HFFc6 (cell line): ENCODE measurements at regions not wholly inside any gene's neighbourhood (a gene's known extent, or its start where the extent isn't known, plus 50 kb on each side); places are given as distances from the start of the nearest gene placed in this dataset.
"Not testable (repeated sequence)": the region's sequence is repeated elsewhere in the genome, so short reads cannot be mapped to it uniquely, and the experiment has no call there.

ENCODE experiments used
- DNase-seq: peaks from one replicate; pipeline ENCODE4 v3.0.0-alpha.2; 2018
- H3K27ac Mint-ChIP-seq: 2 replicates; pipeline ENCODE4 v1.8.0; 2020; ENCODE audit warnings: mild to moderate bottlenecking, mixed read lengths
- H3K27me3 Mint-ChIP-seq: 2 replicates; pipeline ENCODE4 v1.8.0; 2021; ENCODE audit warnings: mild to moderate bottlenecking, moderate library complexity, mixed read lengths; ENCODE audit not compliant: insufficient read depth
- H3K36me3 Mint-ChIP-seq: 2 replicates; pipeline ENCODE4 v1.8.0; 2021; ENCODE audit warnings: low read depth, mixed read lengths
- H3K4me1 Mint-ChIP-seq: 2 replicates; pipeline ENCODE4 v1.8.0; 2020; ENCODE audit warnings: low read depth, mixed read lengths
- H3K4me3 Mint-ChIP-seq: 2 replicates; pipeline ENCODE4 v1.8.0; 2020; ENCODE audit warnings: mild to moderate bottlenecking, moderate library complexity, mixed read lengths
- H3K9me3 Mint-ChIP-seq: 2 replicates; pipeline ENCODE4 v1.8.0; 2020; ENCODE audit warnings: mild to moderate bottlenecking, mixed read lengths
- CTCF ChIP-seq: fragments of 200-600 bp; sonication (generic); IDR thresholded peaks from 2 replicates; pipeline ENCODE4 v1.5.0; 2021; ENCODE audit warnings: antibody characterized with exemption, mild to moderate bottlenecking

DNA sequence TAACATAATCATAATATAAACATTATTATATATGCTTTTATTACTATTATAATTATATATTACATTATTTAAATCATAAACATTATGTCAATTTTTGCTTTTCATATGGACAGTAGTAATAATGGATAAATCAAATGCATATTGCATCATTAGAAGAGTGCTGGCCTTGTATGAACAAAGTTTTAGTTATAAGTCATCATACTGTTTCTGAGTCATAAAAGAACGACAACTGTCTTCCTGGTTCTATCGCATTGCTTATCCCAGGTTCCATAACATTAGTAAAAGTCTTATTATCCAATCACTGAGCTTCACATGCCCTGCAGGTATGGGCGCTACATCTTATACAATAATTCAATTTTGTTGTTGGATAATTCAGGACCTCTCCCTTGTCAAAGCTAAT, 225.8 kb downstream of the SPATA31A1 start:
- not testable (repeated sequence) for H3K4me1 Mint-ChIP-seq, H3K4me3 Mint-ChIP-seq, H3K27me3 Mint-ChIP-seq, DNase-seq, H3K27ac Mint-ChIP-seq, H3K9me3 Mint-ChIP-seq, H3K36me3 Mint-ChIP-seq

GRCh38 chr9:39582677-39583412, 227.4 kb downstream of the SPATA31A1 start:
- H3K4me3 Mint-ChIP-seq, DNase-seq, H3K4me1 Mint-ChIP-seq, H3K9me3 Mint-ChIP-seq, H3K36me3 Mint-ChIP-seq, H3K27ac Mint-ChIP-seq, H3K27me3 Mint-ChIP-seq: not testable (repeated sequence)

- H3K4me3 Mint-ChIP-seq, H3K27ac Mint-ChIP-seq, H3K9me3 Mint-ChIP-seq, H3K36me3 Mint-ChIP-seq, H3K4me1 Mint-ChIP-seq, DNase-seq, H3K27me3 Mint-ChIP-seq: not testable (repeated sequence)
Observed at GRCh38 chr9:39583413-39583747, 227.9 kb downstream of the SPATA31A1 start.

- not testable (repeated sequence) for H3K27me3 Mint-ChIP-seq, H3K9me3 Mint-ChIP-seq, H3K4me3 Mint-ChIP-seq, DNase-seq, H3K36me3 Mint-ChIP-seq, H3K27ac Mint-ChIP-seq, H3K4me1 Mint-ChIP-seq
Observed at GRCh38 chr9:39585233-39585632, 229.8 kb downstream of the SPATA31A1 start.

DNA sequence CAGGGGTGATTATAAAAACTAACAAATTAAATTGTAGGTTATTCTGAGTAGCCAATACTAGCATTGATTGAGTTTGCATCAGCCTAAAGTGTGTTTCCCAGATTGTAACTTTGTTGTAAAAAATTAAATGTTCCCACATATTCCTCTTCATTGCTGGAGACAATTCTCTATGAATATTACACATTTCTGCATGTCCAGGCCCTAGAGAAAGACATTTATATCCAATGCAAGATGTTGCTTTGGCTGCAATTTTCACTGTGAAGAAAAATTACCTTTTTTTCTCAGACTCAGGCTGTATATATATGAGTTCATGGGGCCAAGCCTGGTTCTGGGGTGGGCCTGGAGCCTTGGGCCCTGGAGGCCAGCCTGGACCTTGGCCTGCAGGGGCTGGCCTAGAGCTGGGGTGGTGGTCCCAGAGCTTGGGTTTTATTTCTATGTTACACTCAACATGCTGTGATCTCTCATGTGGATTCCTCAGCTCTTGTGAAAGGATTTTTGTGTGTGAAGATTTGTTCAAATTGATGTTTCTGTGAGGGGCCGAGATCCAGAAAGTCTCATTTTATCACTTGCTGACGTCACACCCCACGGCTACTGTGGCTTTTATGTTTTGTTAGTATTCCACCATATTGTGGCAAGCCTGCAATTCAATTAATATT, 232.5 kb downstream of the SPATA31A1 start:
- Mint-ChIP-seq H3K4me1 (no peaks in the 10 kb centered on the region), H3K4me3 (no peak overlapping the region), H3K27ac (no peak overlapping the region), H3K27me3 (no peaks in the 10 kb centered on the region), H3K9me3 (peaks cover 8% of the 10 kb centered on the region), H3K36me3 (no peaks in the 10 kb centered on the region)
- TF ChIP-seq CTCF: no peak
- no peak for DNase-seq

DNA sequence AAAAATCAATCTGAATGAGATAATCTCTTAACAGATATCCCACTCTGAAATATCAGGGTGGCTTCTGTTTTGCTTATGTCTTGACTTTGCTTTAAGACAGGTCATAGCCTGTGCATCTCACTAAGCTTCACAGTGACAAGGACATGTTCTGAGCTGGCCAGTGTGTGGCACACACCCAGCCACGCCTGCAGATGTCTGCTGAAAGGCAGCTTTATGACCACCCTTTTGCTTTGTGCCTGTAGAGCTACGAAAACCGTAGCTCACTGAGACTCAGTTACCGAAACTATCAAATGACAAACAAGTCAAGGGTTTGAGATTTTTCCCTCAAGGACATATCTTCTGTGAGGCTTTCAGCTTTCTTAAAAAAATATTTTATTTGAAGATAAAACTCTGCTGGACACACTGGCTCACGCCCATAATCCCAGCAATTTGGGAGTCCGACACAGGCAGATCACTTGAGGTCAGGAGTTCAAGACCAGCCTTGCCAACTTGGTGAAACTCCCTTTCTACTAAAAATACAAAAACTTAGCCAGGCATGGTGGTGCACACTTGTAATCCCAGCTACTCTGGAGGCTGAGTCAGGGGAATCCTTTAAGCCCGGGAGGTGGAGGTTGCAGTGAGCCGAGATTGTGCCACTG, 233.2 kb downstream of the SPATA31A1 start:
- DNase-seq: no peak
- H3K27me3 Mint-ChIP-seq: no peaks in the 10 kb centered on the region
- H3K27ac Mint-ChIP-seq: no peak overlapping the region
- H3K36me3 Mint-ChIP-seq: no peaks in the 10 kb centered on the region
- no peak for TF ChIP-seq CTCF
- H3K9me3 Mint-ChIP-seq: peaks cover 8% of the 10 kb centered on the region
- no peak overlapping the region for H3K4me3 Mint-ChIP-seq
- H3K4me1 Mint-ChIP-seq: no peaks in the 10 kb centered on the region

GRCh38 chr9:39604089-39604488, 248.6 kb downstream of the SPATA31A1 start:
- DNase-seq, H3K4me3 Mint-ChIP-seq, H3K36me3 Mint-ChIP-seq, H3K27me3 Mint-ChIP-seq, H3K9me3 Mint-ChIP-seq, H3K27ac Mint-ChIP-seq, H3K4me1 Mint-ChIP-seq: not testable (repeated sequence)

DNA sequence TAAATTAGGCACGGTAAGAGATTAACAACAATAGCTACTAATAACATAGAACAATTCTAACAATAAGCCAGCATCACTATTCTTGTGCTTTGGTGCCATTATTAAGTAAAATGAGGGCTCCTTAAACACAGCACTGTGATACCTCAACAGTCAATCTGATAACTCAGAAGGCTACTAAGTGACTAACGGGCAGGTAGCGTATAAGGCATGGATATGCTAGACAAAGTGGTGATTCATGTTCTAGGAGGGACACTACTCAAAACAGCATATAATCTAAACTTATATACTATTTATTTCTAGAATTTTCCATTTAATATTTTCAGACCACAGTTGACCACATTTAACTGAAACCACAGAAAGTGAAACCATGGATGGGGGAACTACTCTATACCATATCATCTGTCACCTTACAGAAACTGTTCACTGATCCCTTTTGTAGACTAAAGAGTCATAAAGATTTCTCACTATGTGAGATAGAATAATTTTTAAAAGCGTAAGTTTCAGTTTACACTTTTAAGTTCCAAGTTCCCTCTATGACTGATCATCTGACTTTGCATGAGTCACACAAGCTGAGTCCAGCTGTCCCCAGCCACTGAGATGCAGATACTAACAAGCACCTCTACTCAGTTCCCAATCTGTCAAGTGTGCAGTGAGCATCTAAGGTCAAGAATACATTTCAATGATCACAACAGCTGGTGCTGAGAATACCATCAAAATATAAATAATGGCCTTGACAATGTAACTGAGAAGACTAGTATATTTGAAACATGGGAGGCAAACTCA, 256.2 kb downstream of the SPATA31A1 start:
- H3K9me3 Mint-ChIP-seq, H3K36me3 Mint-ChIP-seq, DNase-seq, H3K27me3 Mint-ChIP-seq, H3K4me1 Mint-ChIP-seq, H3K27ac Mint-ChIP-seq, H3K4me3 Mint-ChIP-seq: not testable (repeated sequence)

DNA sequence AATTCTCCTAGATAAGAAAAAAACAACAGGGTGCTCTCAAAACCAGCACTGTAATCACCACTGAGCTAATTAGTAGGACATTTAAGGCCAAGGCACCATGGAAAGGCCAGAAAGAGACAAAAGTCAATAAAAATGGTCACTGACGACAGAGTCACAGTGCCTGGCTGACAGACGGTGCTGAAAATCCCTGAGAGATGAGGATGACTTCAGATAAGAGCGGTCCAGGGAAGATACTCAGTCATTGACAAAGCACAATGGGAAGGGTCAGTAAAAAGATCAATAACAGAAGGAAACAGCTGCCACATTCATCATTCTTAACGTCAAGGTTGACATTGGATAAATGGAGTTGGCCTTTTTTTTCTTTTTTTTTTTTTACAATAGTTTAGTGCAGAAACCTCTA, 261.0 kb downstream of the SPATA31A1 start:
- DNase-seq, H3K9me3 Mint-ChIP-seq, H3K36me3 Mint-ChIP-seq, H3K27me3 Mint-ChIP-seq, H3K27ac Mint-ChIP-seq, H3K4me1 Mint-ChIP-seq, H3K4me3 Mint-ChIP-seq: not testable (repeated sequence)

GRCh38 chr9:39624048-39624447, 268.6 kb downstream of the SPATA31A1 start:
- not testable (repeated sequence) for DNase-seq, H3K9me3 Mint-ChIP-seq, H3K36me3 Mint-ChIP-seq, H3K27ac Mint-ChIP-seq, H3K27me3 Mint-ChIP-seq, H3K4me3 Mint-ChIP-seq, H3K4me1 Mint-ChIP-seq

GRCh38 chr9:39632071-39632470, 276.6 kb downstream of the SPATA31A1 start:
- H3K27ac Mint-ChIP-seq, H3K36me3 Mint-ChIP-seq, H3K9me3 Mint-ChIP-seq, H3K4me3 Mint-ChIP-seq, H3K27me3 Mint-ChIP-seq, H3K4me1 Mint-ChIP-seq, DNase-seq: not testable (repeated sequence)
